ENCODE measurements at regions not wholly inside any gene's neighbourhood (a gene's known extent, or its start where the extent isn't known, plus 50 kb on each side); places are given as distances from the start of the nearest gene placed in this dataset.

- no peak for TF ChIP-seq CTCF (IDR thresholded peaks at IDR 0.05; ENCODE audit: control insufficient read depth, insufficient read depth, low read depth, low read length, missing control alignments)
- no peak for DNase-seq (ENCODE audit: low read depth)
- no peak overlapping the region for H3K4me3 ChIP-seq (ENCODE audit: control insufficient read depth, low read depth, low read length)
Measured at GRCh38 chr1:5617546-5617945, 374.7 kb downstream of the NPHP4 start.

GRCh38 chr1:5617179-5617520 is 375.1 kb downstream of the NPHP4 start:
- no peak overlapping the region for H3K4me3 ChIP-seq (ENCODE audit: control insufficient read depth, low read depth, low read length)
- DNase-seq (ENCODE audit: low read depth) = no peak
- no peak for TF ChIP-seq CTCF (IDR thresholded peaks at IDR 0.05; ENCODE audit: control insufficient read depth, insufficient read depth, low read depth, low read length, missing control alignments)

- no peak for DNase-seq (ENCODE audit: low read depth)
- H3K4me3 ChIP-seq (ENCODE audit: control insufficient read depth, low read depth, low read length) = no peak overlapping the region
- TF ChIP-seq CTCF (IDR thresholded peaks at IDR 0.05; ENCODE audit: control insufficient read depth, insufficient read depth, low read depth, low read length, missing control alignments) = no peak
Measured at GRCh38 chr1:5616366-5617178, 375.7 kb downstream of the NPHP4 start.

GRCh38 chr1:5615076-5615475 is 377.1 kb downstream of the NPHP4 start:
- H3K4me3 ChIP-seq (ENCODE audit: control insufficient read depth, low read depth, low read length) = no peak overlapping the region
- no peak for DNase-seq (ENCODE audit: low read depth)
- TF ChIP-seq CTCF (IDR thresholded peaks at IDR 0.05; ENCODE audit: control insufficient read depth, insufficient read depth, low read depth, low read length, missing control alignments) = no peak

GRCh38 chr1:5613900-5614299 is 378.3 kb downstream of the NPHP4 start:
- TF ChIP-seq CTCF (IDR thresholded peaks at IDR 0.05; ENCODE audit: control insufficient read depth, insufficient read depth, low read depth, low read length, missing control alignments) = no peak
- DNase-seq (ENCODE audit: low read depth) = no peak
- H3K4me3 ChIP-seq (ENCODE audit: control insufficient read depth, low read depth, low read length) = no peak overlapping the region

GRCh38 chr1:5611851-5612250 is 380.4 kb downstream of the NPHP4 start:
- DNase-seq (ENCODE audit: low read depth) = no peak
- H3K4me3 ChIP-seq (ENCODE audit: control insufficient read depth, low read depth, low read length) = no peak overlapping the region
- TF ChIP-seq CTCF (IDR thresholded peaks at IDR 0.05; ENCODE audit: control insufficient read depth, insufficient read depth, low read depth, low read length, missing control alignments) = no peak
